AG04450 (cell line): ENCODE measurements at regions not wholly inside any gene's neighbourhood (a gene's known extent, or its start where the extent isn't known, plus 50 kb on each side); places are given as distances from the start of the nearest gene placed in this dataset.

Experiments
- CTCF ChIA-PET: fragments of 300-600, 350-600 bp; formaldehyde crosslinking; extraction: SDS; loops from one replicate; lab custom pipeline; 2022; ENCODE audit warnings: antibody characterized with exemption, inconsistent platforms; lab: Charles Lee
- POLR2A ChIA-PET: fragments of 350-600 bp; formaldehyde crosslinking; extraction: SDS; loops from one replicate; lab custom pipeline; 2021; ENCODE audit warnings: antibody characterized with exemption, inconsistent platforms; lab: Yijun Ruan, JAX
- DNase-seq: peaks from one replicate; pipeline ENCODE4 v3.0.0-alpha.2; 2011; ENCODE audit warnings: low read depth, low spot score
- H3K27ac ChIP-seq: one replicate; pipeline ENCODE4 v1.5.1; 2012; ENCODE audit warnings: low read depth, low read length, control low read depth
- H3K27me3 ChIP-seq: one replicate; pipeline ENCODE4 v1.6.0; 2012; ENCODE audit warnings: low read length; ENCODE audit not compliant: control insufficient read depth, insufficient read depth
- H3K4me3 ChIP-seq: 2 replicates; pipeline ENCODE4 v1.5.1; 2011; ENCODE audit warnings: mild to moderate bottlenecking, low read depth, low read length, control low read depth
- H3K9me3 ChIP-seq: 2 replicates; pipeline ENCODE4 v1.5.1; 2012; ENCODE audit warnings: low read length; ENCODE audit not compliant: control insufficient read depth, insufficient read depth
- CTCF ChIP-seq: IDR thresholded peaks from 2 replicates; pipeline ENCODE4 v1.5.1; 2011; ENCODE audit warnings: low read depth, low read length, control low read depth, inconsistent platforms

DNA sequence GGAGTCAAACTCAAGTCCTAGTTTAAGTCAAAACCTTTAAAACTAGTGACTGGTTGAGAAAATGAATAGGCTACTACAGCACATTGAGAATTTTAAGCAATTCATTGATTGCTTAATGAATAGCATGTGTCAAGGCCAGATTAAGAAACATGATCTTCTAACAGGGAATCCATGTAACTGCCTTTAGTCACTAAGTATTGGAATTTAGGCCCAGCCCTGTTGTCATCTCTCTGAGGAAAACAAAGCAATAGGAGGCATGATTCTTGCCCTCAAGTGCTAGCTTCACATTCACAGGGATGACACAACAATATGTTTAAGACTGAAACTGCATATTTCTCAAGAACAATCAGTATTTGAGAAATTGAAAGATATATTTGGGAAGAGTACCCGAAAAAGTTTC, 70.0 kb upstream of the PTGS2 start:
- no peak for TF ChIP-seq CTCF
- ChIA-PET POLR2A (no interaction called here), CTCF (interaction anchor here (0.9 kb wide), 1 partner anchor 375 kb away, joined by 3 read pairs; the partner anchor contains the start of genes ODR4 and TPR)
- no peak overlapping the region for H3K4me3 ChIP-seq
- no peak overlapping the region for H3K27ac ChIP-seq
- H3K27me3 ChIP-seq = no peaks in the 10 kb centered on the region
- H3K9me3 ChIP-seq = peaks cover 5% of the 10 kb centered on the region; the same call in 1 of the 2 replicates
- no peak for DNase-seq

- POLR2A ChIA-PET = no interaction called here
- no peak overlapping the region for H3K27ac ChIP-seq
These were observed 69.6 kb upstream of the PTGS2 start for GRCh38 chr1:186749820-186750219.

DNA sequence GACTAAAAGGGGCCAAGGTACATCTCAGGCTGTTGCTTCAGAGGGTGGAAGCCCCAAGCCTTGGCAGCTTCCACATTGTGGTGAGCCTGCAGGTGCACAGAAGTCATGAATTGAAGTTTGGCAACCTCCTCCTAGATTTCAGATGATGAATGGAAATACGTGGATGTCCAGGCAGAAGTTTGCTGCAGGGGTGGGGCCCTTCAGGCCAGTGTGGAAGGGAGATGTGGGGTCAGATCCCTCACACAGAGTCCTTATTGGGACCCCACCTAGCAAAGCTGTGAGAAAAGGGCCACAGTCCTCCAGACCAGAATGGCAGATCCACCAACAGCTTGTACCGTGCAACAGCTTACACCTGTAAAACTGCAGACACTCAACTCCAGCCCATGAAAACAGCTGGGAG, 67.4 kb upstream of the PTGS2 start:
- no peak for DNase-seq
- no peak for TF ChIP-seq CTCF
- Histone ChIP-seq H3K9me3 (peaks cover 5% of the 10 kb centered on the region; the same call in 1 of the 2 replicates), H3K27me3 (no peaks in the 10 kb centered on the region), H3K27ac (no peak overlapping the region), H3K4me3 (no peak overlapping the region)
- CTCF ChIA-PET = no interaction called here
- POLR2A ChIA-PET = no interaction called here

More at GRCh38 chr1:186749820-186750219, 69.6 kb upstream of the PTGS2 start:
- CTCF ChIA-PET = interaction anchor here (0.9 kb wide), 1 partner anchor 375 kb away, joined by 3 read pairs; the partner anchor contains the start of genes ODR4 and TPR
- no peak for DNase-seq
- TF ChIP-seq CTCF = no peak
- Histone ChIP-seq H3K9me3 (peaks cover 5% of the 10 kb centered on the region; the same call in 1 of the 2 replicates), H3K4me3 (no peak overlapping the region), H3K27me3 (no peaks in the 10 kb centered on the region)

GRCh38 chr1:186745531-186746146, 65.4 kb upstream of the PTGS2 start:
- CTCF ChIA-PET = interaction anchor here (1.2 kb wide), 1 partner anchor 23 kb away, joined by 6 read pairs; no protein-coding TSS in a partner anchor

More at GRCh38 chr1:186745531-186746146, 65.4 kb upstream of the PTGS2 start:
- POLR2A ChIA-PET = no interaction called here
- no peak overlapping the region for H3K4me3 ChIP-seq
- H3K27me3 ChIP-seq = no peaks in the 10 kb centered on the region
- TF ChIP-seq CTCF = no peak
- DNase-seq = no peak
- H3K9me3 ChIP-seq = peaks cover 5% of the 10 kb centered on the region; the same call in 1 of the 2 replicates
- H3K27ac ChIP-seq = no peak overlapping the region
